ENCODE measurements at regions not wholly inside any gene's neighbourhood (a gene's known extent, or its start where the extent isn't known, plus 50 kb on each side); places are given as distances from the start of the nearest gene placed in this dataset.
"Not testable (repeated sequence)": the region's sequence is repeated elsewhere in the genome, so short reads cannot be mapped to it uniquely, and the experiment has no call there.

DNA sequence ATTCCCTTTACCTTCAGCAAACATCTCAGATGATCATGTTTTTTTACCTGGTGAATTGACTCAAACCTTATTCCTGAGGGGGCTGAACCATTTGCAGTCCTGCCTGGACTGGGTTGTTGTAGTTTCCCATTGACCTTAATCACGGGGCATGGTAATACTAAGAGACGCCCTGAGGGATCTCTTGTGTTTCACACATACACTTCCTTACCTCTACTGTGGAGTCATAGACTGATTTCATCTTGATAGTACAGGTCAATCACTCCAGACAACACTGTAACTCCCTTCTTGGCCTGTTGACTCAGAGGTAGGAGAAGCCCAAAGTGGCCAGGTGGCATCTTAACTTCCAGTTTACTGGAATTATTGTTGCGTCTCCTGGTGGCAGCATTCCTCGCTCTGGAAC lies 1064.0 kb upstream of the PCDH10 start:
- no peak for DNase-seq (ENCODE audit: low read depth, low spot score)

DNA sequence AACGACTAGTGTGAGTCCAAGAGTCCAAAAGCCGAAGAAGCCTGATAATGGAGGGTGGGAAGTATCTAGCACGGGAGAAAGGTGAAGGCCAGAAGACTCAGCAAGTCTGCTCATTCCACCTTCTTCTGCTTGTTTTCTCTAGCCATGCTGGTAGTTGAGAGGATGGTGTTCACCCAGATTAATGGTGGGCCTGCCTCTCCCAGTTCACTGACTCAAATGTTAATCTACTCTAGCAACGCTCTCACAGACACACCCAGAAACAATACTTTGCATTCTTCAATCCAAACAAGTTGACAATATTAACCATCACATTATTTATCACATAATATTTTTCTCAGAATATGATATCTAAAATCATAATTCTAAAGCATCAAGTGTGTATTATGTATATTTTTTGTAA lies 1055.1 kb upstream of the PCDH10 start:
- DNase-seq (ENCODE audit: low read depth, low spot score): no peak

- no peak for DNase-seq (ENCODE audit: low read depth, low spot score)
These were observed 1052.1 kb upstream of the PCDH10 start for GRCh38 chr4:132097041-132097440.

GRCh38 chr4:132101526-132101925 lies 1047.6 kb upstream of the PCDH10 start:
- no peak for DNase-seq (ENCODE audit: low read depth, low spot score)

- no peak for DNase-seq (ENCODE audit: low read depth, low spot score)
These were observed 1040.3 kb upstream of the PCDH10 start for GRCh38 chr4:132108784-132109183.

GRCh38 chr4:132114885-132115284 lies 1034.2 kb upstream of the PCDH10 start:
- DNase-seq (ENCODE audit: low read depth, low spot score): no peak

DNA sequence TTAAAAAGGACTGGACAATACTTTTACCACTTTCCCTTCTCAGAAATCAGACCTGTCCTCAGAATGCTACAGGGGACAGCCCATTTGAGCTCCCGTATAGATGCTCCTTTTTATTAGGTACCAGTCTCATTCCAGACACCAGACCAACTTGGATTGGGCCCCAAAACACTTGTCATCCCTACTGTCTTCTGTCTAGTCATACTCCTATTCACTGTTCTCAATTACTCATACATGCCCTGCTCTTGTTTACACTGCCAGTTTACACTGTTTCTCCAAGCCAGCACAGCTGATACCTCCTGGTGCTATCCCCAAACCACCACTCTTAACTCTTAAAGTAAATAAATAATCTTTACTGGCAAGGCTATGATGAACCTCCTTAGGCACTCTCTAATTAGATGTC lies 1026.4 kb upstream of the PCDH10 start:
- peak; percentile 1 for DNase-seq (ENCODE audit: low read depth, low spot score)

GRCh38 chr4:132123870-132124623 lies 1025.0 kb upstream of the PCDH10 start:
- DNase-seq (ENCODE audit: low read depth, low spot score): no peak

- no peak for DNase-seq (ENCODE audit: low read depth, low spot score)
These were observed 1024.5 kb upstream of the PCDH10 start for GRCh38 chr4:132124624-132124974.

DNA sequence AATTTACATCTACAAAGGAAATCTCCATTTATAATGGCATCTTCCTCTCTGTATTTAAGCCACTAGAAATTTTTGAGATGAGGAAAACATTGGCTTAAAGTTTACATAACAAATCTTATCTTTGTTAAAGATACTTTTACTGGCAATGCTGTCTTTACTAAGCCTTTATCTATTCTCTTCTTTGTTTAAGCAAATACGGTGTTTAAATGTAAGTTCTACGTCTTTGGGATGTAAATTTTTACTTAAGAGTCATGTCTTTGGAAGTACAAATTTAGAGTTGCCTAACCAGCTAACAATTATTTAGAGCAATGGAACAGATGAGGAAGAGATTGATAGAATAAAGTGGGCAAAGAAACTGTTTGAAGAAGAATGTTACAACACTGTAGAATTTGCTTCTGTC lies 1024.0 kb upstream of the PCDH10 start:
- DNase-seq (ENCODE audit: low read depth, low spot score): no peak

DNA sequence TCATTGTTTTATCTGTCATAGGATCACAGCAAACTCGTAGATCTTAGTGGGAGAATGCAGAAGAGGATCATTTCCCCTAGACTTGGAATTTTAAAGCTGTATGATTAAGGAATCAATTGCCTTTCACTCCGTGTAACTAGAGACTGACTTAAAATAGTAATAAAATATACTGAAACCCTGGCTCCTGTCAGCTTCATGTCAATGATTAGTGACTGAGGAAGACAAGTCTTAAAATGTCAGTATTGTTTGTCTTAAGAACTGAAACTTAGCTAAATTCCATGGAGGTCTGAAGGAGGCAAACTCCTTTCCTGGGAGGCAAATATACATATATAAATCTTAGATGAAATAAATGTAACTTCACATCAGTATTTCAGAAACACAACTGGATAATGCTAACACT lies 1016.7 kb upstream of the PCDH10 start:
- no peak for DNase-seq (ENCODE audit: low read depth, low spot score)

DNA sequence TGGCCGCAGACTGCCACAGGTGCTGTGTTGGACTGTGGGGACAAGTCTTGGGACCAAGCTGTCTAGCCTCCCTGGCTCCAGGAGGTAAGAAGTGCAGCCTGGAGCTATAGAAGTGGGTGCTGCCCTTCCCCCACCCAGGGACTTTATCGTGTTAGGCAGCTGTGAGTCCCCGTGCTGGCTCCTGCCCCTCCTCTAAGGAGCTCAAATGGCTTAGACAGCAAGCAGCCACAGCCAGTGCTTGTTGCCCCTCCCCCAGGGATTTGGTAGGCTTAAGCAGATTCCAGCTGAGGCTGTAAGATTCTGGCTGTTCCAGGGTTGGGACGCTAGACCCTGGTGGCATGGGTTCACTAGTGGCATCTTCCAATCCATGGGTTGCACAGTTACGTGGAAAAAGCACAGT lies 979.4 kb upstream of the PCDH10 start:
- no peak for DNase-seq (ENCODE audit: low read depth, low spot score)

- DNase-seq (ENCODE audit: low read depth, low spot score): no peak
These were observed 969.1 kb upstream of the PCDH10 start for GRCh38 chr4:132180020-132180427.

DNA sequence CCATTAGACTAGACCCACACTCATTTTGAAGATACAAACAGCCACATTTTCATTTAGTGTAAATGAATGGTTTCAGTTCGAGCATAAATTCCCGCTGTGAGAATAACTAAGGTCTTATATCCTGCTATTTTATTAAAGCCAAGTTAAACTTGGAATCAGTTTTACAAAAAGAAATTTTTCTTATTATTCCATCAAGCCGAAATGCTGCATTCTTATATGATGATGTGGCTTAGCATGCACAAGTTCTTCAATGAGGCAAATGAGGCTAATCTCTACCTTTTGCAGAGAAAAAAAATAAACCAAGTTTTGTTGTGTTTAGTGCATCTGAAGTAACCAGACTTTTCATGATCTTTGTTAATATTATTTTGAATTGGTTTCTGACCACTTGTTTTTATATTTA lies 953.9 kb upstream of the PCDH10 start:
- DNase-seq (ENCODE audit: low read depth, low spot score): no peak

DNA sequence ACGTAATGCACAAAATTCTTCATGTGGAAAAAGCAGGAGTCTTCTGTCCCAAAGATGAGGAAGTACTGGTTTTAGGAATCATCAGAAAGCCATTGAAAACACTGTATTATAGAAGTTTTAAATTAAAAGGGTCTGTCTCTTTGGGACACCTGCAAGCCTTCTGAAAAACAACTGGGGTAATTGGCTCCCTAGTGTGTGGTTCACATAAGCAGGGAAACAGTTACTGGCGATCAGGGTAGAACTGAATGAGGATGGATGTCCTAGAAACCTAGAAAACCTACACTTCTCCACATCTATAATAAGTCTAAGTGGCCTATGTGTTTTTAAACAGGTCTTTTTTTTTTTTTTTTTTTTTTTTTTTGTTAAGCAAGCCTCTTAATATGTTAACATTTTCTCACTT lies 945.5 kb upstream of the PCDH10 start:
- DNase-seq (ENCODE audit: low read depth, low spot score): no peak

- no peak for DNase-seq (ENCODE audit: low read depth, low spot score)
These were observed 934.6 kb upstream of the PCDH10 start for GRCh38 chr4:132214519-132214918.

GRCh38 chr4:132218406-132218805 lies 930.7 kb upstream of the PCDH10 start:
- DNase-seq (ENCODE audit: low read depth, low spot score): no peak

DNA sequence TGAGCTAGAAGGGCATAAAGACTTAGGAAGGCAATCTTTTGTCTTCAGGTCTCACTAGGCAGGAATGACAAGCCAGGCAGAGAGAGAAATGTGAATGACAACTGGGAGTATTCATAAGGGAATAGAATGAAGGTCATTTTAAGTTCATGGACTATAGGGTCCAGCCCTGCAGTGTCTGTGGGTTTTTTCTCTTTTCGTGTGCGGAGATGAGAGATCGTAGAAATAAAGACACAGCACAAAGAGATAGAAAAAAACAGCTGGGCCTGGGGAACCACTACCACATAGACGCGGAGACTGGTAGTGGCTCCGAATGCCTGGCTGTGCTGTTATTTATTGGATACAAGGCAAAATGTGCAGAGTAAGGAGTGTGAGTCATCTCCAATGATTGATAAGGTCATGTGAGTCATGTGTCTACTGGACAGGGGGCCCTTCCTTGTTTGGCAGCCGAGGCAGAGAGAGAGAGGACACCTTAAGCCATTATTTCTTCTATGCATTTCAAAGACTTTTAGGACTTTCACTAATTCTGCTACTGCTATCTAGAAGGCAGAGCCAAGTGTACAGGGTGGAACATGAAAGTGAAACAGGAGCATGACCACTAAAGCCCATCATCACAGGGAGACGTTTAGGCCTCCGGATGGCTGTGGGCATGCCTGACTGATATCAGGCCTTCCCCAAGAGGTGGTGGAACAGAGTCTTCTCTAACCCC lies 921.8 kb upstream of the PCDH10 start:
- no peak for DNase-seq (ENCODE audit: low read depth, low spot score)

DNA sequence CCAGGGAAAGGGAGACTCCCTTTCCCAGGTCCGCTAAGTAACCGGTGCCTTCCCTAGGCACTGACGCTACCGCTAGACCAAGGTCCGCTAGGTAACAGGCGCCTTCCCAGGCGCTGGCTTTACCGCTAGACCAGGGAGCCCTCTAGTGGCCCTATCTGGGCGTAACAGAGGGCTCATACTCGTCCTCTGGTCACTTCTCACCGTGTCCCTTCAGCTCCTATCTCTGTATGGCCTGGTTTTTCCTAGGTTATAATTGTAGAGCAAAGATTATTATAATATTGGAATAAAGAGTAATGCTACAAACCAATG lies 921.3 kb upstream of the PCDH10 start:
- not testable (repeated sequence) for DNase-seq (ENCODE audit: low read depth, low spot score)

- DNase-seq (ENCODE audit: low read depth, low spot score): no peak
These were observed 920.4 kb upstream of the PCDH10 start for GRCh38 chr4:132228676-132229075.

DNA sequence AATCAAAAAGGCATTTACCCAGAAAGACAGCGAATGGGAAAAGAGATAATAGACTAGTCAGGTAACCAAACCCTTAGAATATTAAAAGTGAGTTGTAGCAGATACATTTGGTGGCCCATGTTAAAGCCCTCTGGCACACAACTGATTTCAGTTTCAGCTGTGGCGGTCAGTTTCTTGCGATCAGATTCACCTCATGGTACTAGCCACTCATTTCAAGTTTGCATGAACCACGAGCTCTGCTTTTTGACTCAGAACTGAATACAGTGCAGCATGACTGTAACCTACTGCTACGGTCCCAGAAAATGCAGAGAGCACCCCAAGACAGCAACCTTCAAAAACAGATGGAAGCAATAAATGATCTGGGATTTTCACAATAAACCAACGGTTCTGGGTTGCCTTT lies 919.1 kb upstream of the PCDH10 start:
- no peak for DNase-seq (ENCODE audit: low read depth, low spot score)

DNA sequence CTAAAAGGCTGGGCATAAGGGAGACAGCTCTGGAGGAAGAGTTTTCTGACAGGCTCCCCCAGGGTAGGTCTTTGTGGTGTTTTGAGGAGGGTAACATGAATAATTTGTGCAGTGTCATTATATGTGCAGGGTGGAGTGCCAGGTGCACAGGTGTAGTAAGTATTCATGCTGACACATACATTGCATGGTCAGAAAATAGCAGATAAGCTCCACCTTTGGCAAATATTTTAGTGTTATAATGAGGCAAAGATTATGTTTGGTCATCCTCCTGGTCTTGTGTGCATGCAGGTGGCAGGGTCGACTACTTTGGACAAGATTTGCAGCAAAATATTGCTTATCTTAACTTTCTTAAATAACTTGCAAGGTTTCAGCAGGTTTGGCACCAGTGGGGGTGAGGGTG lies 910.4 kb upstream of the PCDH10 start:
- no peak for DNase-seq (ENCODE audit: low read depth, low spot score)

DNA sequence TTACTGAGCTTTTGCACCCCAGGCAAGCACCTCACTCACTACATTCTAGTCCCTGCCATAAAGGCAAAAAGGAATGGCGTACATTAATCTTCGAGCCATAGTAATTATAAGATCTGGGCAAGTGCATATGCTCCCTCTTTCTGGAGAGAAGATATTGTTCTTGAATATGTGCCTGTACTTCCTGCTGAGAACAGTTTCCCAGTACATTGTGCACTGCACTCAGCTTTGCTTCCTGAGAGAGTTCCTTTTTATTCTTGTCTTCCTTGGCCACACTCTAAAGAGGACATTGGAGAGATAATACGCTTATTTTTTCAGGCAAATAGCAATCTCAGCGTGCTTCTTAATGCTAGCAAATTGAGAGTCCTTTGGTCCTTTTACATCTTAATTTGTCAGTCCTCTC lies 909.0 kb upstream of the PCDH10 start:
- DNase-seq (ENCODE audit: low read depth, low spot score): peak; percentile 23

GRCh38 chr4:132245319-132245718 lies 903.8 kb upstream of the PCDH10 start:
- DNase-seq (ENCODE audit: low read depth, low spot score): no peak
